AML-193 (cell line): ENCODE measurements at regions not wholly inside any gene's neighbourhood (a gene's known extent, or its start where the extent isn't known, plus 50 kb on each side); places are given as distances from the start of the nearest gene placed in this dataset.
"Not testable (repeated sequence)": the region's sequence is repeated elsewhere in the genome, so short reads cannot be mapped to it uniquely, and the experiment has no call there.

ENCODE experiments used
- DNase-seq, 2 experiments: peaks; one replicate each; lab custom pipeline; 2025; lab: John Stamatoyannopoulos, UW

DNA sequence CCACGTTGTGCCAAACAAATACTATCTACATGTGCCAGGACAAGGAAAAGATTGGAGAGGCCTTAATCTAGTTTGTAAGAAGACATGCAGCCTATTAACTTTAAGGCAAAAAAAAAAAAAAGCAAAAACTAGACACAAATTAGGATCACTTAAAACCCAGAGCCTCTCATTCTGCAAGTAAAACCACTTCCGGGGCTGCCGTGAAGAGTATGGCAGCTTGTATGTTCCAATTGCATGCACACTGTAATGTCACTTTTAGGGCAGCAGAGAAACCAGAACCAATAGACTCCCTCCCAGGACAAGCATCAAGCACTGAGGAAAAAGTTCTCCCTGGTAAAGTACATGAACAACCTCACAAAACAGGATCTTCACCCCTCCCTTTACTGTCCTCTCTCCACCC lies 70.6 kb downstream of the RSL24D1 start:
- DNase-seq, result no peak

- no peak for DNase-seq
Measured at GRCh38 chr15:55124616-55125015, 72.1 kb downstream of the RSL24D1 start.

DNA sequence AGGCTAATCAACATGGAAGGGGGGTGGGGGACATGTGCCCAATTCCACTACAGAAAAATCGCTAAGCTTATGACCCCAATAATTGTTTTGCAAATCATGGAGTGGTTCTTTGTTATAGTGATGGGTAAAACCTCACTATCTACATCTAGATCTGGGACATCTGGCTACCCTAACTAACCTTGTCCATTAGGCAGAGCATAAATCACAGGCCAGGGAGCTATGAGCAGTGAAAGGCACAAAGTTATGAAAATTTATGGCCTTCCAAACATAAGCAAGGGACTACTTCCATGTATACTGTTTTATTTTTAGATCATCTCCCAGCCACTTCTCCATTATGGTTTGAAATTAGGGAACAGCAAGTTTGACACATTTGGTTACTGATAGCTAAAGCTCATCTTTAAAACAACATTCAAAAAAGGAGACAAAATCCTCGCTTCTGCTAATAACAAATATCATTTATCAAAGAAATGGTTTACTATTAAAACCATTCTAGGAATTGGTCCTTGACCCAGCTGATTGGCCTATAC lies 78.3 kb downstream of the RSL24D1 start:
- no peak for DNase-seq

DNA sequence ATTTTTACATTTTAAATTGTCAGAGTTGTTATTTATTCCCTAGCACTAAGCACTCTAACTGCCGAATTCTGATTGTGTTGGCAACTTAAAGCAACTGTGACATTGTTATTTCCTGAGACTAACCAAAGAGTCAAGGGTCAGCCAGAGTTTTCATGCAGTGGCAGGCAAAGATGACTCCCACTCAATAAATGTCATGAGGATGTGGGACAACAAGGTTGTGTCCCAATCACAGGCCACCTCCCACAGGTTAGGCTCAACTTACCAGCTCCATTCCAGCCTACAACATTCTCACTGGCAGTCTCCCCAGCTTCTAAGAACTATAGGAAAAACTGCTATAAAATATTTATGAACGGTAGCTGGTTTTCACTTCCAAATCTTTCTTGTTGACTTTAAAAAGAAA lies 80.1 kb downstream of the RSL24D1 start:
- no peak for DNase-seq

DNA sequence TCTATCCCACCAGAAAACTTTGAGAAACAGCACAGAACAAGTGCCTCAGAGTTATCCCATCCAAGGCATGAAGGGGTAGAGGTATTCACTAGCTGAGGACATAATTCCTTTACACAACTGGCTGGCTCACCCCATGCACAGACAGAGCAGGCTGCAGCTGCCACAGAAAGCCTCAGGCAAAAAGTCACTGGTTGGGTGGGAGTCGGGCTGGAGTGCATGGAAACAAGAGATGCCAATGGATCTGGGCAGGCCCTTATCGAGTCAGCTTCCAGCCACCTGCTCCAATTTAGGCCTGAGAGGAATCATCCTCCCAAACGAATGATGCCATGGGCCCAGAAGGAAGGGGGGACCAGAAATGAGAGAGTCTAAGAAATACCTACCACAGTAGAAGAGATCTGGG lies 83.0 kb downstream of the RSL24D1 start:
- no peak for DNase-seq

DNA sequence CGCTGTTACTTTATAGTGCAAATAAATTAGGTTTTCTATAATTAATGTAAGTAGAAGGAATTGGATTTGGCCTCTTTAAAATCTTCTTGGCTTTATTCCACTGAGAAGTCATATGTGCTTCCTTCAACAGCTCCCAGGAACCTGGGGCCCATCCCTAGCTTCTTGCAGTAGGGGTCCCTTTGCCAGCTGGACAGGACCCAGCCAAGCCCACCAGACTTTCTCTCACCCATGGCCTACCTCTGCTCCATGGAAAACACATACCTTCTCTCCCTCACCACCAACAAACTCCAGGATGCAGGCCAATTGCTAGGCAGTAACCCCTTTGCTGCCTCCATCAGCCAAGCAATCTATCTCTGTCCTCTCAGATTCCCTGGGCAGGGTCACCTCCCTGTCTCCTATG lies 84.0 kb downstream of the RSL24D1 start:
- no peak for DNase-seq

DNA sequence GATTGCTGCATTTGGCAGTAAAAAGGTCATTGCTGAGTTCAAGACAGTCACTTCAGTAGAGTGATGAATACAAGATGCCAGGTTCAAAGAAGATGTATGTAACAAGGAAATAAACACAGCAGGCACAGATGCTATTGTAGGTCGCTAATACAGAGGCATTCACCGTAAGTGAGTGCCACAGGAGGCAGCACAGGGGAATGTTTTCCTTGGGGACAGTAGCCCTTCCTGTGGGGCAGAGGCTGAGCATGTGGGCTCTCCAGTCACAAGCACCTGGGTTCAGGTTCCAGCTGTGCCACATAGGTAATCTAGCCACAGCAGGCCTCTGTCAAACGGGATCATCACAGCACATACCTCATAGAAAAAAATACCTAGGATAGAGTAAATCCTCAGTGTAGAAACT lies 86.3 kb downstream of the RSL24D1 start:
- no peak for DNase-seq

DNA sequence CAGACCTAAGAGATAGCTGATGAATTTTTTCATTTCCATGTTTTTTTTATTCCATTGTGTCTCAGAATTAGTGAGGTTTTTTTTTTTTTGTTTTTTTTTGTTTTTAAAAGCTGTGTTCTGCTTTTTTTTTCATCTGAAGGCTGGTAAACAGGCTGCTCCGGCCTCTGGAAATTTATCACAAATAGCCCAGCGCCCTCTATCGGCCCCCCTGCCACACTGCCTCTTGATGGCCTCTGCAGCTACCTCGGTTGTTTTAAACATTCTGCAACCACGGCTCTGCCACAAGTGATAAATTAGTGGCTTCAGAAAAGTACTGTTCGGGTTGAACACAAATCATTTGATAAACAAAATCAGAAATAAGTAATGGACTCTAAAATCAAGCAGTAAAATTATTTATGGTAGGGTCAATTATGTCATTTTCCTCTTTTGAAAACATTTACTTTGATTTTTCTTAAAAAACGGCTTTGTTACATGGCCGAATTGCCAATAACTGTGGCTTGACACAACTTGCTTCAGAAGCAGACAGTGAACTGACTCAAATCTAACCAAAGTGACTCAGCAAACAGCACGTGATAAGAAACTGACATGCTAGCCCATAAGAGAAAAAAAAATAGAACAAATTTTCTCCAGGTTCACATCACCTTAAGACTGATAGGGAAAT lies 87.8 kb downstream of the RSL24D1 start:
- DNase-seq, result peak; percentile 33 to 58

DNA sequence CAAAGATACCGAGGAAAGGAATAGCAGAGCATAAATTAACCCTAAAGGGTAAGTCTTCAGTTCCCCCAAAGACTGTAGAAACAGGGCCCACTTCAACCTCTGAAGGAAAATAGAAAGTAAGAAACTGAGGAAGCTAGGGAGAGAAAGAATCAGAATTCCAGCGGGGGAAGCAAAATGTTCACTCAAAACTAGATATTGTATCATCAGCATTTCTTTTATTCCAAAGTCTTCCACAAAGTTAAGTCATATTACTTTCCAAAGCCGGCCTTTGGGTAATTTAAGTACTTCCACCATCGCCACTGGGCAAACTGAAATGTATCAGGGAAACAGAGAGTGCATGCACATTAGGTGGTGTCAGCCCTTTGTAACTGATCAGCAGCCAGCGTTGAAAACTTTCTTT lies 88.3 kb downstream of the RSL24D1 start:
- no peak for DNase-seq

GRCh38 chr15:55106155-55106554 lies 90.6 kb downstream of the RSL24D1 start:
- DNase-seq, result no peak

DNA sequence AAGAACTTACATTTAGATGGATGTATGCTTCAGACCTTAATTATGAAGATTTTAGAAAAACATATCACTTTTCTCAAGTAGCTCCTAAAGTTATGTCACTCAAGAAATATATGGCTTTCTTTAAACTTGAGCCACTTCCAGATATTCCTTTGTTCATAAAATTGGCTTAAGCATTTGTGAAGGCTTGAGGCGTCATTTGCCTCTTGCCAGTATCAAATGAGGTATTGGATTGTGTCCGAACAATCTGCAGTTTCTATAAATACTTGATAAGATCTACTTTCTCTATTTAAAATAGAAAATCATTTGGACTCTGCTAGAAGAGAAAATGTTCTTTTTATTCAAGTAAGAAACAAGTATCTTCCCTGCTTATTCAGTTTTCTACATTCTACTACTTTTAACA lies 102.6 kb downstream of the RSL24D1 start:
- no peak for DNase-seq

GRCh38 chr15:55088207-55088606 lies 108.5 kb downstream of the RSL24D1 start:
- no peak for DNase-seq

DNA sequence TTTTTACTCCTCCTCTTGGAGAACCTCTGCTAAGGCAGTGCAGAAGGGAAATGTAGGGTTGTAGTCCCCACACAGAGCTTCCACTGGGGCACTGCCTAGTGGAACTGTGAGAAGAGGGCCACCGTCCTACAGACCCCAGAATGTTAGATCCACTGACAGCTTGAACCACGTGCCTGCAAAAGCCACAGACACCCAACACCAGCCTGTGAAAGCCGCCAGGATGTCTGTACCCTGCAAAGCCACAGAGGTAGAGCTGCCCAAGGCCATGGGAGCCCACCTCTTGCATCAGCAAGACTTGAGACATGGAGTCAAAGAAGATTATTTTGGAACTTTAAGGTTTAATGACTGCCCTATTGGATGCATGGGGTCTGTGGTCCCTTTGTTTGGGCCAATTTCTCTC lies 112.1 kb downstream of the RSL24D1 start:
- DNase-seq, result no peak

GRCh38 chr15:55084216-55084615 lies 112.5 kb downstream of the RSL24D1 start:
- no peak for DNase-seq

DNA sequence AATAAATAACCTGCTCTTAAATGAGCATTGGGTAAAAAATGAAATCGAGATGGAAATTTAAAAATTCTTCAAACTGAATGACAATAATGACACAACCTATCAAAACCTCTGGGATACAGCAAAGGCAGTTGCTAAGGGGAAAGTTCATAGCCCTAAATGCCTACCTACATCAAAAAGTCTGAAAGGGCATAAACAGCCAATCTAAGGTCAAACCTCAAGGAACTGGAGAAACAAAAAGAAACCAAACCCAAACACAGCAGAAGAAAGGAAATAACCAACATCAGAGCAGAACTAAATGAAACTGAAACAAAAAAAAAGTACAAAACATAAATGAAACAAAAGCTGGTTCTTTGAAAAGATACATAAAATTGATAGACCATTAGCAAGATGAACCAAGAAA lies 119.7 kb downstream of the RSL24D1 start:
- not testable (repeated sequence) for DNase-seq

- no peak for DNase-seq
Measured at GRCh38 chr15:55074431-55074830, 122.3 kb downstream of the RSL24D1 start.

DNA sequence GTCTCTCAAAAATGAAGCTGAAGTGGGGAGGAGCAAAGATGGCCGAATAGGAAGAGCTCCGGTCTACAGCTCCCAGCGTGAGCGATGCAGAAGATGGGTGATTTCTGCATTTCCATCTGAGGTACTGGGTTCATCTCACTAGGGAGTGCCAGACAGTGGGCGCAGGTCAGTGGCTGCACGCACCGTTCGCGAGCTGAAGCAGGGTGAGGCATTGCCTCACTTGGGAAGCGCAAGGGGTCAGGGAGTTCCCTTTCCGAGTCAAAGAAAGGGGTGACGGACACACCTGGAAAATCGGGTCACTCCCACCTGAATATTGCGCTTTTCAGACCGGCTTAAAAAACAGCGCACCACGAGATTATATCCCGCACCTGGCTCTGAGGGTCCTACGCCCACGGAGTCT lies 132.8 kb downstream of the RSL24D1 start:
- not testable (repeated sequence) for DNase-seq

DNA sequence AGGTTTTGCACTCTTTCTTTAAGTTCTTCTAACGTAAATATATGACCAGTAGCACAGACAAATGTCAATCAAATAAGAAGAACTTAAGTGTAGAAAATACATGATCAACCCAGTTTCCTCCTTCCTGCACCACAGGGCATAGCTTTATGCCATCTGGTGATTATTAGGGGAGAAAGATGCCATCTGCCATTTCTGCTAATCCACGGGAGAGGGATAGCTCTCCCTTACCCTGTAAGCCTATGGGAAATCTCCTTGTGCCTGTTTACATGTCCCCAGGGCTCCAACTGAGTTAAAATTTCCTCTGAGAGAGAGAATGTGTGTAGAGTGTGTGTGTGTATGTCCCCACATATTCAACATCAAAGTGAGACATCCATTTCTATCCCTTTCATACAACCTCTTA lies 135.9 kb downstream of the RSL24D1 start:
- no peak for DNase-seq

GRCh38 chr15:55056500-55056899 lies 140.2 kb downstream of the RSL24D1 start:
- no peak for DNase-seq

DNA sequence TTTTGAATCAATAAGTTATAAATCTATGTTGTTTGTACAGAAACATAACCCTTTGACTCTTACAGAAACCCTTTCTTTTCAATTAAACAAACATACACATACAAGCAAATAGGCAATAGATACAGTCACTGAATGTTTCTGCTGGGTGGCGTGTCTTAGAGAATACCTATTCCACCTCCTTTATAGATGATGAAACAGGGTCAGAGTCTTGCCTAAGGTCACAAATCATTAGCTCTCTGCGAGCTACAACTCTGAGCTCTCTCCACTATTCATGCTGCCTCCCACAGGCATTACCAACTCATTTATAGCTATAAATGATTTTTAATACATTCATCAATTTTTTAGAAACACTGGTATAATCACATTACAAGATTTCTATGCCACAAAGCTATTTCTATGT lies 152.6 kb downstream of the RSL24D1 start:
- DNase-seq, result no peak

DNA sequence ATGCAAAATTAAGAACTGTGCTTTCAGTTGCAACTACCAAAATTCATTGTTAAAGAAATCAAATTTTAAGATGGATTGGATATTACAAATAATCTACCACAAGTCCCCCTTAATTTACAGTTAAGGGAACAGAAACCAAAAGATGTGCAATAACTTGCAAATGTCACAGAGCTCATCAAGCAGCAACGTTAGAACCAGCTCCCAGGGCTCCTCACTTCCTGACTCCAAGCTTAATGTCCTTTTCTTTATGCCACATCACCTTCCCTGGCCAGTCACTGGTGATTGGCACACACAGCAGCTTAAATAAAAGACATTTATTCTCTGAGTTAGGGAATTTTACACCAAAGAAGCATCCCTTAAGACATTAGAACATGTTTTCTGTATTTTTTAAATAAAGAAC lies 159.7 kb downstream of the RSL24D1 start:
- no peak for DNase-seq

DNA sequence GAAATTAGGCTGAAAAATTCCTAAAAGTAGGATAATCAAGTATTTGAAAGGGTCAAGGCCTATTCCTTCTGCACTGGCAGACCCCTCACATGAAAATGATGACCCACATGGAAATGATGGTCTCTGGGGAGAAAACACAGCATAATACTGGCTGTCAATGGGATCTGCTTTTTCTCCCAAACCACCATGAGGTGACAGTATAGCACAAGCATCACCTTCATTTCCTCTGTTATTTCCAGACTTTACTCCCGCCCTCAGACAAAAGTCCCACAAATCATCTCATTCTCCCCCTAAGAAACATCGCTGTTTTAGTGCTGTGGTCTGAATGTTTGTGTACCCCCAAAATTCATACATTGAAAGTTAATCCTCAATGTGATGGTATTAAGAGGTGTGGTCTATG lies 161.0 kb downstream of the RSL24D1 start:
- no peak for DNase-seq

DNA sequence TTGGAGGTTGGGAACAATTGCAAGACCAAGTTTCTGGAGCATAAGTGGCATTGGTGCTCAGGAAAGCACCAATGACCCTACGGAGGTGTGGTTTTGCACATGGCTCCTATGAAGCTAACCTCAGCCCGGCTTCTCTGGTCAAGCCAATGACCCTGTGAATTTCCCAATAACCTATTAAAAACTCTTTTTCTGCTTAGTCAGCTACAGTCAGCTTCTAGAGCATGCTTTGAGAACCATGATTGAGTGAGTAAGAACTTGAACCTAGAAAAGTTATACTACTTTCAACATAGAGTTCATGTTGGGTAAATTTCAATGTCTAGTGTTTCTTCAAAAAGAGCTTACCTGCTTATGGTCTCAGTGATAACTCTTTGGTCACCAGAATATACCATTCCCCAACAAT lies 163.2 kb downstream of the RSL24D1 start:
- DNase-seq, result no peak

GRCh38 chr15:55031727-55032126 lies 165.0 kb downstream of the RSL24D1 start:
- DNase-seq, result no peak
